IPS-20b (cell line): ENCODE measurements at regions not wholly inside any gene's neighbourhood (a gene's known extent, or its start where the extent isn't known, plus 50 kb on each side); places are given as distances from the start of the nearest gene placed in this dataset.
"Not testable (repeated sequence)": the region's sequence is repeated elsewhere in the genome, so short reads cannot be mapped to it uniquely, and the experiment has no call there.

Experiments
- H3K27ac ChIP-seq: one replicate; pipeline ENCODE4 v1.5.1; 2013; ENCODE audit warnings: low read length
- H3K27me3 ChIP-seq: 2 replicates; pipeline ENCODE4 v1.6.1; 2013; ENCODE audit warnings: mild to moderate bottlenecking, low read length, inconsistent platforms; ENCODE audit not compliant: insufficient read depth
- H3K36me3 ChIP-seq: 2 replicates; pipeline ENCODE4 v1.6.1; 2013; ENCODE audit warnings: low read depth, mild to moderate bottlenecking, inconsistent platforms, low read length, moderate library complexity; ENCODE audit not compliant: insufficient read depth
- H3K4me1 ChIP-seq: 2 replicates; pipeline ENCODE4 v1.6.1; 2013; ENCODE audit warnings: mild to moderate bottlenecking, control low read depth, inconsistent platforms, low read length, moderate library complexity; ENCODE audit not compliant: insufficient read depth
- H3K4me3 ChIP-seq: 2 replicates; pipeline ENCODE4 v1.5.1; 2013; ENCODE audit warnings: mild to moderate bottlenecking, low read length, inconsistent platforms
- H3K9ac ChIP-seq: 2 replicates; pipeline ENCODE4 v1.6.1; 2013; ENCODE audit warnings: low read depth, mild to moderate bottlenecking, inconsistent platforms, low read length, moderate library complexity
- H3K9me3 ChIP-seq: 2 replicates; pipeline ENCODE4 v1.6.1; 2013; ENCODE audit warnings: mild to moderate bottlenecking, low read depth, low read length, inconsistent platforms; ENCODE audit not compliant: insufficient read depth

DNA sequence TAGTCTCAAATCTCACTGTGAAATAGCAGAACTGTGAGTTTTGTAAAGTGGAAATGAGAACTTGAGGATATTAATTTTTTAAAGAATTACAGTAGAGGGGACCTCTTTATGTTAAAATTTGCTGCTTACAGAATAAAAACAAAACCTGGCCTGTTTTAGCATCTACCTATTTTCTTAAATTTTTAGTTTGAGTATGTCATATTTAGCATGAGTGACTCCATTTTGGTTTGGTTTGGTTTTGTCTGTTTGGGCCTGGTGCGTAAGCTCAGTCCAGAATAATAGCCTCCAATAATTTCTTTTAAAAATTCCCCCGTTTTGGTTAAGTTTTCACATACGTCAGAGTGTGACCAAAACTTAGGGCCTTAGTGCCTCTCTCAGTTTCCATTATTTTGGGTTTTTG lies 152.0 kb upstream of the ZNF92 start:
- Histone ChIP-seq H3K27me3 (no peaks in the 10 kb centered on the region), H3K9ac (no peak overlapping the region), H3K27ac (no peak overlapping the region), H3K9me3 (no peaks in the 10 kb centered on the region), H3K4me1 (no peaks in the 10 kb centered on the region), H3K36me3 (no peaks in the 10 kb centered on the region), H3K4me3 (no peak overlapping the region)

DNA sequence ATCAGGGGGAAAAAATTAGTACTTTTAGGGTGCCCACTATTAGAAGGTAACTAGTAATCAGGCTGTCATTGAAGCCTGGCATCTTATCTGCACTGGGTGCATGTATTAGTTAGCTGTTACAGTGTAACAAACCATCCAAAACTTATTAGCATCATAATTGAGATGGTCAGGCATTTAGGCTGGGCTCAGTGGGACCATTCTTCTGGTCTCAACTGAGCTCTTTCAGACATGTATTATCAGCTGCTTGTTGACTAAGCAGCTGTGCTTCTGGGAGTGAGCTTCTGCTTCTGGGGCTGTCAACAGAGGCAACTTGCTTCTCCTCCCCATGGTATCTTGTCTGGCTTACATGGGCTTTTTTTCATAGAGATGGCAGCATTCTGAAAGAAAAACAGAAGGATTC lies 154.0 kb upstream of the ZNF92 start:
- no peak overlapping the region for H3K27ac ChIP-seq
- H3K9ac ChIP-seq = no peak overlapping the region
- no peaks in the 10 kb centered on the region for H3K9me3 ChIP-seq
- no peaks in the 10 kb centered on the region for H3K4me1 ChIP-seq
- no peaks in the 10 kb centered on the region for H3K36me3 ChIP-seq
- H3K27me3 ChIP-seq = no peaks in the 10 kb centered on the region
- no peak overlapping the region for H3K4me3 ChIP-seq

DNA sequence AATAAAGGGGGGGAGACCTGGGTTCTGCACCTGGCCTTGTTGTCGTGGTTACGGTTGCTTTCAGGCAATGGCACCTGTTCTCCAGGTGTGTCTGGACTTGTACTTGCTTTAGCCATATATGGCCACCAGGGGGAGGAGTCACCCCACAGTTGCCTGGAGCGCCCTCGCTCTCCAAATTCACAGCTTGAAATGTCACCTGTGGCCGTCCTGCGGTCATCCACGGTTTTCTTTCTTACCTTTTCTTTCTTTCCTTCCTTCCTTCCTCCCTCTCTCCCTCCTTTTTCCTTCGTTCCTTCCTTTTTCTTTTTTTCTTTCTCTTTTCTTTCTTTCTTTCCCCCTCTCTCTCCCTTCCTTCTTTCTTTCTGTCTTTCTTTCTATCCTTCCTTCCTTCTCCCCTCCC lies 157.2 kb upstream of the ZNF92 start:
- H3K4me3 ChIP-seq = no peak overlapping the region
- H3K4me1 ChIP-seq = no peaks in the 10 kb centered on the region
- H3K36me3 ChIP-seq = no peaks in the 10 kb centered on the region
- no peaks in the 10 kb centered on the region for H3K9me3 ChIP-seq
- H3K27me3 ChIP-seq = no peaks in the 10 kb centered on the region
- no peak overlapping the region for H3K27ac ChIP-seq
- no peak overlapping the region for H3K9ac ChIP-seq

DNA sequence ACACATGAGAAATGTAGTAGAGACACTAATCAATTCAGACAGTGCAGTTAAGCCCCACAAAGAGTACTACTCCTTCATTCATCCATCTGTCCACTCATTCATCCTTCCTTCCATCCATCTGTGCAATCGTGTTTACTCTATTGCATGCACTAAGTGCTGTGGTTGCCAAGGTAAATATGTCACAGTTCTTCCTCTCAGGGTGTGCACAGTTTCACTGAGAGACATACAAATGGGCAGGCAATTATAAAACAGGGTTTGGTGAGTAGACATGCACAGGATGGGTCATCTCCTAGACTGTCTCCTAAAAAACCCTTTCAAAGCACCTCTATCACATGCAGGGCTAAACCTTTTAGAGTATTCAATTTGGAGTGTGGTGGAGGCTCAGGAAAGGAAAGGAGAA lies 160.4 kb upstream of the ZNF92 start:
- H3K27me3 ChIP-seq, H3K27ac ChIP-seq, H3K9ac ChIP-seq, H3K4me3 ChIP-seq, H3K36me3 ChIP-seq, H3K4me1 ChIP-seq, H3K9me3 ChIP-seq: not testable (repeated sequence)

DNA sequence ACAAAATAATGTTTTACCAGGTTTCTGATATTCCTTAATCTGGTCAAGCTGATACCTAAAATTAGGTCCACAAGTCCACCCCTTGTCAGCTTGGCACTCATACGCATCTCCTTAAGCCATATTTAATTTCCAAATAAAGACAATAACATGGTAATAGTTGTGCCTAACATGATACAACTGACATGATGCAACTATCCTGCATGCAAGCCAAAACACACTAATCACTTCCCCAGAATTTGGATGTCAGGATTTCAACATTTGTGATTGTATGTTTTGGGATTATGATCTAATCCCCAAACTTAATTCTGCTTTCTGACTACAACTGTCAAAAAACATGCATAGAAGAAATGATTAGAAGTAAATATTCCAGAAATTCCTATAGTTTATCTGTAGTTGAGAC lies 174.4 kb upstream of the ZNF92 start:
- not testable (repeated sequence) for H3K4me3 ChIP-seq, H3K27me3 ChIP-seq, H3K36me3 ChIP-seq, H3K9ac ChIP-seq, H3K27ac ChIP-seq, H3K9me3 ChIP-seq, H3K4me1 ChIP-seq

DNA sequence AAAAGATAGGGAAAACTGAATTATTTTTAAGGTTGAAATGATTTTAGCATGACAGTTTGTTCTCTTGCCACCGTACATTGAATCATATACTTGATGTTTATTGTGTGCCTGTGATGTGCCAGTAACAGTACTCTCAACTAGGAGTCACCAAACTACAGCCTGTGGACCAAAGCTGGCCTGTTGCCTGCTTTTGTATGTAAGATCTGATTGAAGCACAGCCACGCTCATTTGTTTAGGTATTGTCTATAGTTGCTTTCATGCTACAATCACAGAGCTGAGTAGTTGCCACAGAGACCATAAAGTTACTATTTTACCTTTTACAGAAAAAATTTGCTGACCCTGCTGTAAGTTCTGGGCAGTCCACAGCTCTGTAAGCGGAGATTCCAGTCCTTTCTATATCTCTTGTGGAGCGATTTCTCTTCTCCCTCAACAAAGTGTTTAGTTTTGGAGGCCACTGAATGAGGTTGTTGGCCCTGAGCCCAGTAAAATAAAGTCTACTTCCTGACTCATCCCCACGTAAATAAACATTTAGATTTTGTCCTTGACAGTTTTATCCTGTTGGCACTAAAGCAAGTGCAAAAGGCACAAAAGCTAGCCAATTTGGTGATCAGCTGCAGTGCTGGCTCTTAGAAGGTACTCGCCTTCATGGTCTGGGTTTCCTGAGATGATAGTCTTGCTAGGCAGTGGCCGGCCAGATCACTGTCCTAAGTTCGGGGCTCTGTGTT lies 180.2 kb upstream of the ZNF92 start:
- H3K27me3 ChIP-seq, H3K9ac ChIP-seq, H3K9me3 ChIP-seq, H3K27ac ChIP-seq, H3K4me1 ChIP-seq, H3K36me3 ChIP-seq, H3K4me3 ChIP-seq: not testable (repeated sequence)

DNA sequence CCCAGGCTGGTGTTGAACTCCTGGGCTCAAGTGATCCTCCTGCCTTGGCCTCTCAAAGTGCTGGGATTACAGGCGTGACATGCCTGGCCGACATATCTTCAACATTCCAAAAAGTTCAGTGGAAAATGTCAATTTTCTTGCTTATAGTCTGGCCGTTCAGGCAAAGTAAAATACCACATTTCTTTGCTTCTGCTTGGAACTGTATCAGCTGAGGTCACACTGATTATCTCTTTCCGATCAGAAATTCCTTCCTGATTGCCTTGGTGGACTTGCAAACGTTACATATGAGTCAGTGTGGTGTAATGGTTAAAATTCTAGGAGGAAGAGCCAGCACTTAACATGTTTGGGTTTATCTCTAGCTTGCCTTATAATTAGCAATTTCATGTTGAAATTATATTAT lies 170.6 kb upstream of the ERV3-1 start:
- H3K4me3 ChIP-seq, H3K4me1 ChIP-seq, H3K9ac ChIP-seq, H3K27ac ChIP-seq, H3K36me3 ChIP-seq, H3K27me3 ChIP-seq, H3K9me3 ChIP-seq: not testable (repeated sequence)

DNA sequence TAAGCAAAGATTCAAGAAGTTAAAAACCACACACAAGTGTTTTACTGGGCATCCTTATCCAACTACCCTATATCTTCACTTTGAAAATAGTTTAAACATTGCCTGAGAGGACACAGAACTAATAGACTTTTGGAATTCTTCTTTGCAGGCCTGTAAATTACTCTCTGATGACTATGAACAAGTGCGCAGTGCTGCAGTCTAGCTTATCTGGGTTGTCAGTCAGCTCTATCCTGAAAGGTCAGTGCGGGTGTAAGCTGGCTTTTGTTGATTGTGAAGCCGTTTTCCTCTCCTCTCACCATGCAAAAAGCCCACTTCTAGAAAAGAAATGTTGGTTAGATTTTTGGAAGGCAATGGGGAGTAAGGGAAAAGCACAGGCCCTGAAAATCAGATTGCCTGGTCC lies 143.6 kb upstream of the ERV3-1 start:
- H3K27ac ChIP-seq, H3K27me3 ChIP-seq, H3K9me3 ChIP-seq, H3K4me1 ChIP-seq, H3K4me3 ChIP-seq, H3K9ac ChIP-seq, H3K36me3 ChIP-seq: not testable (repeated sequence)

DNA sequence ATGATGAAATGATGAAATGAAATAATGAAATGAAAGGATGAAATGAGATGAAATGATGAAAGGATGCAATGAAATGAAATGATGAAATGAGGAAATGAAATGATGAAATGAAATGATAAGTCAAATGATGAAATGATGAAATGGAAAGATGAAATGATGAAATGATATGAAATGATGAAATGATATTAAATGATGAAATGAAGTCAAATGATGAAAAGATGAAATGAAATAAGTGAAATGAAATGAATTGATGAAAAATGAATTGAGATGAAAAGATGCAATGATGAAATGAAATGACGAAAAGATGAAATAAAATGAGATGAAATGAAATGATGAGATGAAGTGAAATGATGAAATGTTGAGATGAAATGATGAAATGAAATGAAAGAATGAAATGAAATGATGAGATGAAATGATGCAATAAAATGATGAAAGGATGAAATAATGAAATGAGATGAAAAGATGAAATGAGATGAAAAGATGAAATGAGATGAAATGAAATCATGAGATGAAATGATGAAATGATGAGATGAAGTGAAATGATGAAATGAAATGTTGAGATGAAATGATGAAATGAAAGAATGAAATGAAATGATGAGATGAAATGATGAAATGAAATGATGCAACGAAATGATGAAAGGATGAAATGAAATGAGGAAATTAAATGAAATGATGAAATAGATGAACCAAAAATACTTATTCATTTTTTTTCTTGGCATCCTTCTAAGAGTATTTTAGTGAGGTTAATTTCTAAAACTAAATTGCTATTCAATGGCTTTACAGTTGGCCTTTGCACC lies 139.8 kb upstream of the ERV3-1 start:
- H3K9ac ChIP-seq, H3K9me3 ChIP-seq, H3K36me3 ChIP-seq, H3K4me3 ChIP-seq, H3K27me3 ChIP-seq, H3K27ac ChIP-seq, H3K4me1 ChIP-seq: not testable (repeated sequence)

DNA sequence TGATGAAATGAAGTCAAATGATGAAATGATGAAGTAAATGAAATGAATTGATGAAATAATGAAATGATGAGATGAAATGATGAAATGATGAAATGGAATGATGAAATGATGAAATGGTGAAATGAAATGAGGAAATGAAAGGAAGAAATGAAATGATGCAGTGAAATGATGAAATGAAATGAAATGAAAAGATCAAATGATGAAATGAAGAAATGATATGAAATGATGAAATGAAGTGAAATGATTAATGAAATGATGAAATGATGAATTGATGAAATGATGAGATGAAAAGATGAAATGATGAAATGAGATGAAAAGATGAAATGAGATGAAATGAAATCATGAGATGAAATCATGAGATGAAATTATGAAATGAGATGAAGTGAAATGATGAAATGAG lies 139.2 kb upstream of the ERV3-1 start:
- H3K27me3 ChIP-seq = peaks cover 11% of the 10 kb centered on the region
- H3K4me1 ChIP-seq, H3K4me3 ChIP-seq, H3K27ac ChIP-seq, H3K9me3 ChIP-seq, H3K9ac ChIP-seq, H3K36me3 ChIP-seq: not testable (repeated sequence)

DNA sequence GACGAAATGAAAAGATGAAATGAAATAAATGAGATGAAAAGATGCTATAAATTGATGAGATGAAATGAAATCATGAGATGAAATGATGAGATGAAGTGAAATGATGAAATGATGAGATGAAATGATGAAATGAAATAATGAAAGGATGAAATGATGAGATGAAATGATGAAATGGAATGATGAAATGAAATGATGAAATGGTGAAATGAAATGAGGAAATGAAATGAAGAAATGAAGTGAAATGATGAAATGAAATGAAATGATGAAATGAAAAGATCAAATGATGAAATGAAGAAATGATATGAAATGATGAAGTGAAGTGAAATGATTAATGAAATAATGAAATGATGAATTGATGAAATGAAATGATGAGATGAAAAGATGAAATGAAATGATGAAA lies 138.5 kb upstream of the ERV3-1 start:
- not testable (repeated sequence) for H3K9ac ChIP-seq, H3K36me3 ChIP-seq, H3K9me3 ChIP-seq, H3K27ac ChIP-seq, H3K4me1 ChIP-seq, H3K4me3 ChIP-seq
- H3K27me3 ChIP-seq = peaks cover 11% of the 10 kb centered on the region

DNA sequence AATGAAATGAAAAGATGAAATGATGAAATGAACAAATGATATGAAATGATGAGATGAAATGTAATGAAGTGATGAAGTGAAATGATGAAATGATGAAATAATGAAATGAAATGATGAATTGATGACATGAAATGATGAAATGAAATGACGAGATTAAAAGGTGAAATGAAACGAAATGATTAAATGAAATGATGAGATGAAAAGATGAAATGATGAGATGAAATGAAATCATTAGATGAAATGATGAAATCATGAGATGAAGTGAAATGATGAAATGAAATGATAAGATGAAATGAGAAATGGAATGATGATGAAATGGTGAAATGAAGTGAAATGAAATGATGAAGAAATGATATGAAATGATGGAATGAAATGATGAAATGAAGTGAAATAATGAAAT lies 138.1 kb upstream of the ERV3-1 start:
- not testable (repeated sequence) for H3K9me3 ChIP-seq, H3K4me1 ChIP-seq

More for the DNA sequence above, 138.1 kb upstream of the ERV3-1 start:
- H3K4me3 ChIP-seq, H3K36me3 ChIP-seq, H3K27ac ChIP-seq, H3K9ac ChIP-seq: not testable (repeated sequence)
- H3K27me3 ChIP-seq = peaks cover 11% of the 10 kb centered on the region
